SK-N-SH (cell line): ENCODE measurements at regions not wholly inside any gene's neighbourhood (a gene's known extent, or its start where the extent isn't known, plus 50 kb on each side); places are given as distances from the start of the nearest gene placed in this dataset.

Experiments used
- CTCF ChIA-PET: fragments of 300-600, 350-600 bp; formaldehyde crosslinking; extraction: SDS; loops from one replicate; lab custom pipeline; 2021; lab: Yijun Ruan, JAX
- POLR2A ChIA-PET: fragments of 350-600 bp; sonication (Branson Sonifier 250); formaldehyde crosslinking; extraction: SDS; loops from one replicate; lab custom pipeline; 2020; ENCODE audit warnings: antibody characterized with exemption, inconsistent platforms; lab: Yijun Ruan, JAX
- DNase-seq: peaks from one replicate; pipeline ENCODE4 v3.0.0; 2012
- H2AFZ ChIP-seq: fragments of 200-600 bp; sonication (generic); 2 replicates; pipeline ENCODE4 v1.8.1; 2016; ENCODE audit warnings: antibody characterized with exemption, mild to moderate bottlenecking, low read depth
- H3F3A ChIP-seq: fragments of 200-600 bp; sonication (generic); replicated peaks from 2 replicates; pipeline ENCODE3; 2016; ENCODE audit warnings: antibody characterized with exemption, mild to moderate bottlenecking; ENCODE audit not compliant: insufficient read depth
- H3K27ac ChIP-seq, 2 experiments: fragments of 200-500 bp in 1 of 2; fragments of 200-600 bp in 1 of 2; sonication (Bioruptor generic) in 1 of 2; sonication (generic), shearing (Covaris generic) in 1 of 2; 2 replicates each; pipeline versions ENCODE4 v1.5.1 to v1.6.1; 2014 to 2016; ENCODE audit warnings: low read depth in 2 of 2, inconsistent platforms in 1 of 2, low read length in 1 of 2, mild to moderate bottlenecking in 1 of 2, mixed read lengths in 1 of 2
- H3K27me3 ChIP-seq: fragments of 200-600 bp; sonication (generic), shearing (Covaris generic); 2 replicates; pipeline ENCODE4 v1.6.1; 2016; ENCODE audit warnings: mixed run types; ENCODE audit not compliant: insufficient read depth
- H3K36me3 ChIP-seq, 2 experiments: fragments of 200-500 bp in 1 of 2; fragments of 200-600 bp in 1 of 2; sonication (Bioruptor generic) in 1 of 2; sonication (generic) in 1 of 2; replicated peaks in 1 of 2; 2 replicates each; pipeline versions ENCODE3 to v1.5.1; 2014 to 2016; ENCODE audit warnings: low read length in 1 of 2, mild to moderate bottlenecking in 1 of 2; ENCODE audit not compliant: insufficient read depth in 2 of 2, control insufficient read depth in 1 of 2
- H3K4me1 ChIP-seq, 2 experiments: fragments of 200-500 bp in 1 of 2; fragments of 200-600 bp in 1 of 2; sonication (Bioruptor generic) in 1 of 2; sonication (generic), shearing (Covaris generic) in 1 of 2; 2 replicates each; pipeline versions ENCODE4 v1.5.1 to v1.6.1; 2014 to 2016; ENCODE audit warnings: low read depth in 1 of 2, low read length in 1 of 2, mixed run types in 1 of 2; ENCODE audit not compliant: insufficient read depth in 2 of 2, control insufficient read depth in 1 of 2
- H3K4me2 ChIP-seq: fragments of 200-600 bp; sonication (generic), shearing (Covaris generic); 2 replicates; pipeline ENCODE4 v1.6.1; 2017; ENCODE audit warnings: mixed run types
- H3K4me3 ChIP-seq, 2 experiments: fragments of 200-500 bp in 1 of 2; fragments of 200-600 bp in 1 of 2; sonication (Bioruptor generic) in 1 of 2; sonication (generic), shearing (Covaris generic) in 1 of 2; 2 replicates each; pipeline versions ENCODE4 v1.5.1 to v1.8.1; 2014 to 2016; ENCODE audit warnings: low read depth in 2 of 2, inconsistent platforms in 1 of 2, low read length in 1 of 2, mild to moderate bottlenecking in 1 of 2, mixed read lengths in 1 of 2, moderate library complexity in 1 of 2
- H3K79me2 ChIP-seq: fragments of 200-600 bp; sonication (generic); 2 replicates; pipeline ENCODE4 v1.8.1; 2017; ENCODE audit warnings: mild to moderate bottlenecking; ENCODE audit not compliant: insufficient read depth
- H3K9ac ChIP-seq: fragments of 200-600 bp; sonication (generic); 2 replicates; pipeline ENCODE4 v1.6.1; 2017; ENCODE audit warnings: mixed run types
- H3K9me2 ChIP-seq: fragments of 200-600 bp; sonication (generic); 2 replicates; pipeline ENCODE4 v1.6.1; 2017; ENCODE audit warnings: mixed run types
- H3K9me3 ChIP-seq: fragments of 200-600 bp; sonication (generic); 2 replicates; pipeline ENCODE4 v1.6.1; 2017; ENCODE audit warnings: mixed run types, mild to moderate bottlenecking, moderate library complexity
- H4K20me1 ChIP-seq: fragments of 200-600 bp; sonication (generic); 2 replicates; pipeline ENCODE4 v1.6.1; 2017; ENCODE audit warnings: mild to moderate bottlenecking, mixed run types; ENCODE audit not compliant: insufficient read depth
- EP300 ChIP-seq, 2 experiments: IDR thresholded peaks; 2 replicates each; pipeline versions ENCODE4 v1.4.0 to v1.6.1; 2012; ENCODE audit warnings: borderline replicate concordance in 1 of 2, low read depth in 1 of 2, low read length in 1 of 2
- EZH2phosphoT487 ChIP-seq: fragments of 200-600 bp; sonication (generic); IDR thresholded peaks from 2 replicates; pipeline ENCODE4 v1.6.1; 2017; ENCODE audit warnings: low read depth, mixed run types, mild to moderate bottlenecking, antibody characterized with exemption, moderate library complexity, borderline replicate concordance
- FOXJ3 ChIP-seq: sonication (generic); formaldehyde crosslinking; IDR thresholded peaks from 2 replicates; pipeline ENCODE4 v1.5.1; 2020; ENCODE audit warnings: mild to moderate bottlenecking, missing genetic modification reagents
- FOXM1 ChIP-seq: IDR thresholded peaks from 2 replicates; pipeline ENCODE4 v1.4.0; 2012; ENCODE audit warnings: low read depth, mild to moderate bottlenecking
- GABPA ChIP-seq: IDR thresholded peaks from 2 replicates; pipeline ENCODE4 v1.4.0; 2012; ENCODE audit warnings: low read depth, mild to moderate bottlenecking
- GATA2 ChIP-seq: sonication (generic); formaldehyde crosslinking; IDR thresholded peaks from 2 replicates; pipeline ENCODE4 v1.5.0; 2020; ENCODE audit warnings: mild to moderate bottlenecking, missing genetic modification reagents
- JUND ChIP-seq: IDR thresholded peaks from 2 replicates; pipeline ENCODE4 v1.4.0; 2012
- MAX ChIP-seq: IDR thresholded peaks from 2 replicates; pipeline ENCODE4 v1.4.0; 2012; ENCODE audit warnings: low read depth
- NFIC ChIP-seq: IDR thresholded peaks from 2 replicates; pipeline ENCODE4 v1.4.0; 2012; ENCODE audit warnings: borderline replicate concordance
- RAD21 ChIP-seq: IDR thresholded peaks from 2 replicates; pipeline ENCODE4 v1.6.1; 2012; ENCODE audit warnings: mild to moderate bottlenecking, low read length
- RCOR1 ChIP-seq: fragments of 150-350 bp; IDR thresholded peaks from 2 replicates; pipeline ENCODE4 v1.6.1; 2017; ENCODE audit warnings: antibody characterized with exemption, low read length
- REST ChIP-seq: IDR thresholded peaks from 2 replicates; pipeline ENCODE4 v1.6.1; 2012; ENCODE audit warnings: mild to moderate bottlenecking, low read depth, low read length, moderate library complexity
- RFX5 ChIP-seq: IDR thresholded peaks from 2 replicates; pipeline ENCODE4 v1.6.1; 2012; ENCODE audit warnings: mild to moderate bottlenecking, improper control_type of control experiment, low read length
- SIN3A ChIP-seq: IDR thresholded peaks from 2 replicates; pipeline ENCODE4 v1.6.1; 2012; ENCODE audit warnings: low read depth, mild to moderate bottlenecking, low read length, moderate library complexity, borderline replicate concordance
- SMC3 ChIP-seq: IDR thresholded peaks from 2 replicates; pipeline ENCODE4 v1.6.1; 2012; ENCODE audit warnings: low read depth, low read length, improper control_type of control experiment
- TEAD4 ChIP-seq: IDR thresholded peaks from 2 replicates; pipeline ENCODE4 v1.4.0; 2012; ENCODE audit warnings: mild to moderate bottlenecking, borderline replicate concordance; ENCODE audit not compliant: insufficient read depth
- WGBS: methylation state at CpG from one replicate; pipeline ENCODE4 v1.1.6; 2017; ENCODE audit warnings: low lambda C conversion rate; 5-methylcytosine and 5-hydroxymethylcytosine counted together
- TF ChIP-seq, protein P1 (sequence below): IDR thresholded peaks from 2 replicates; pipeline ENCODE4 v1.4.0; 2012; ENCODE audit warnings: low read depth, borderline replicate concordance
- TF ChIP-seq, protein P2 (sequence below): fragments of 150-350 bp; IDR thresholded peaks from 2 replicates; pipeline ENCODE4 v1.6.1; 2017; ENCODE audit warnings: antibody characterized with exemption, low read length, low read depth, borderline replicate concordance
- TF ChIP-seq, protein P3 (sequence below): fragments of 150-350 bp; IDR thresholded peaks from 2 replicates; pipeline ENCODE4 v1.6.1; 2016; ENCODE audit warnings: mild to moderate bottlenecking, low read depth, low read length

GRCh38 chr5:143671674-143672569, 140.0 kb upstream of the HMHB1 start:
- Histone ChIP-seq H4K20me1 (no peaks in the 10 kb centered on the region), H3K27me3 (no peaks in the 10 kb centered on the region), H3K9ac (no peak overlapping the region), H2AFZ (no peak overlapping the region), H3K4me3 (no peak overlapping the region), H3K4me1 (no peaks in the 10 kb centered on the region; a peak in 1 of 4 replicates), H3K27ac (no peak overlapping the region), H3K79me2 (no peaks in the 10 kb centered on the region), H3K9me2 (0 out of 2 replicates have a peak, but pooled peaks cover 3% of the 10 kb centered on the region), H3K4me2 (no peak overlapping the region), H3K36me3 (no peaks in the 10 kb centered on the region), H3K9me3 (no peaks in the 10 kb centered on the region), H3F3A (no peaks in the 10 kb centered on the region)
- 77% methylated on average over 5 of the region's 5 CpGs for WGBS
- no peak for DNase-seq
- TF ChIP-seq GABPA (no peak), REST (no peak), RFX5 (no peak), MAX (no peak), SIN3A (no peak), RAD21 (no peak), NFIC (no peak), FOXJ3 (CRISPR knock-in tag) (no peak), GATA2 (no peak), TEAD4 (no peak), EZH2phosphoT487 (no peak), RCOR1 (no peak), EP300 (IDR thresholded peaks at IDR 0.05; ENCODE audit: borderline replicate concordance in 1 of 2, low read depth in 1 of 2, low read length in 1 of 2) (no peak), FOXM1 (no peak), SMC3 (no peak), JUND (no peak)
- TF ChIP-seq, protein P1, sequence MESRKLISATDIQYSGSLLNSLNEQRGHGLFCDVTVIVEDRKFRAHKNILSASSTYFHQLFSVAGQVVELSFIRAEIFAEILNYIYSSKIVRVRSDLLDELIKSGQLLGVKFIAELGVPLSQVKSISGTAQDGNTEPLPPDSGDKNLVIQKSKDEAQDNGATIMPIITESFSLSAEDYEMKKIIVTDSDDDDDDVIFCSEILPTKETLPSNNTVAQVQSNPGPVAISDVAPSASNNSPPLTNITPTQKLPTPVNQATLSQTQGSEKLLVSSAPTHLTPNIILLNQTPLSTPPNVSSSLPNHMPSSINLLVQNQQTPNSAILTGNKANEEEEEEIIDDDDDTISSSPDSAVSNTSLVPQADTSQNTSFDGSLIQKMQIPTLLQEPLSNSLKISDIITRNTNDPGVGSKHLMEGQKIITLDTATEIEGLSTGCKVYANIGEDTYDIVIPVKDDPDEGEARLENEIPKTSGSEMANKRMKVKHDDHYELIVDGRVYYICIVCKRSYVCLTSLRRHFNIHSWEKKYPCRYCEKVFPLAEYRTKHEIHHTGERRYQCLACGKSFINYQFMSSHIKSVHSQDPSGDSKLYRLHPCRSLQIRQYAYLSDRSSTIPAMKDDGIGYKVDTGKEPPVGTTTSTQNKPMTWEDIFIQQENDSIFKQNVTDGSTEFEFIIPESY: no peak
- TF ChIP-seq, protein P2, sequence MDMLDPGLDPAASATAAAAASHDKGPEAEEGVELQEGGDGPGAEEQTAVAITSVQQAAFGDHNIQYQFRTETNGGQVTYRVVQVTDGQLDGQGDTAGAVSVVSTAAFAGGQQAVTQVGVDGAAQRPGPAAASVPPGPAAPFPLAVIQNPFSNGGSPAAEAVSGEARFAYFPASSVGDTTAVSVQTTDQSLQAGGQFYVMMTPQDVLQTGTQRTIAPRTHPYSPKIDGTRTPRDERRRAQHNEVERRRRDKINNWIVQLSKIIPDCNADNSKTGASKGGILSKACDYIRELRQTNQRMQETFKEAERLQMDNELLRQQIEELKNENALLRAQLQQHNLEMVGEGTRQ: no peak
- TF ChIP-seq, protein P3, sequence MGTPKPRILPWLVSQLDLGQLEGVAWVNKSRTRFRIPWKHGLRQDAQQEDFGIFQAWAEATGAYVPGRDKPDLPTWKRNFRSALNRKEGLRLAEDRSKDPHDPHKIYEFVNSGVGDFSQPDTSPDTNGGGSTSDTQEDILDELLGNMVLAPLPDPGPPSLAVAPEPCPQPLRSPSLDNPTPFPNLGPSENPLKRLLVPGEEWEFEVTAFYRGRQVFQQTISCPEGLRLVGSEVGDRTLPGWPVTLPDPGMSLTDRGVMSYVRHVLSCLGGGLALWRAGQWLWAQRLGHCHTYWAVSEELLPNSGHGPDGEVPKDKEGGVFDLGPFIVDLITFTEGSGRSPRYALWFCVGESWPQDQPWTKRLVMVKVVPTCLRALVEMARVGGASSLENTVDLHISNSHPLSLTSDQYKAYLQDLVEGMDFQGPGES: no peak
- ChIA-PET POLR2A (no interaction called here), CTCF (no interaction called here)
